ENCODE measurements at regions not wholly inside any gene's neighbourhood (a gene's known extent, or its start where the extent isn't known, plus 50 kb on each side); places are given as distances from the start of the nearest gene placed in this dataset.

DNA sequence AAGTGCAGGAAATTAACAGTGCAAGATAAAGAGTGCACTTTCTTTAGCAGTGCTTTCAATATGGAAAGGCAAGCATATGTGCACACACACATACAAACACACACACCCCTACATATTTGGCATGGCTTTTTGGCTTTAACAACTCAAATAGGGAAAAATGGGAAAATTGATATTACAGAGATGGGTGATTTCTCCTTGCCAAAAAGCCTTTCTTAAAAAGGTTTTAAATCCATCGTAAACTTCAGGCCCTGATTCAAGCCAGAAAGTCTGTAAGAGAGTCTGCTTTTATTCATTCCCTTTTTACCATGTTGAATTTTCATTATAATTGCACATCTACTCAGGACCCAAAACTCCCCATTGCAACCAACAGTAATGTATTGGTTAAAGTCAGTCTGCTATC, 612.0 kb upstream of the ACTRT1 start:
- TF ChIP-seq, protein P1, sequence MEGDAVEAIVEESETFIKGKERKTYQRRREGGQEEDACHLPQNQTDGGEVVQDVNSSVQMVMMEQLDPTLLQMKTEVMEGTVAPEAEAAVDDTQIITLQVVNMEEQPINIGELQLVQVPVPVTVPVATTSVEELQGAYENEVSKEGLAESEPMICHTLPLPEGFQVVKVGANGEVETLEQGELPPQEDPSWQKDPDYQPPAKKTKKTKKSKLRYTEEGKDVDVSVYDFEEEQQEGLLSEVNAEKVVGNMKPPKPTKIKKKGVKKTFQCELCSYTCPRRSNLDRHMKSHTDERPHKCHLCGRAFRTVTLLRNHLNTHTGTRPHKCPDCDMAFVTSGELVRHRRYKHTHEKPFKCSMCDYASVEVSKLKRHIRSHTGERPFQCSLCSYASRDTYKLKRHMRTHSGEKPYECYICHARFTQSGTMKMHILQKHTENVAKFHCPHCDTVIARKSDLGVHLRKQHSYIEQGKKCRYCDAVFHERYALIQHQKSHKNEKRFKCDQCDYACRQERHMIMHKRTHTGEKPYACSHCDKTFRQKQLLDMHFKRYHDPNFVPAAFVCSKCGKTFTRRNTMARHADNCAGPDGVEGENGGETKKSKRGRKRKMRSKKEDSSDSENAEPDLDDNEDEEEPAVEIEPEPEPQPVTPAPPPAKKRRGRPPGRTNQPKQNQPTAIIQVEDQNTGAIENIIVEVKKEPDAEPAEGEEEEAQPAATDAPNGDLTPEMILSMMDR (conservative IDR thresholded peaks at IDR 0.05; ENCODE audit: low read depth, low read length): no peak
- TF ChIP-seq EZH2 (IDR thresholded peaks at IDR 0.05; ENCODE audit: low read length, unreplicated experiment): no peak
